PC-9 (cell line): ENCODE measurements at regions not wholly inside any gene's neighbourhood (a gene's known extent, or its start where the extent isn't known, plus 50 kb on each side); places are given as distances from the start of the nearest gene placed in this dataset.

Experiments used
- BruUV-seq: library from RNA; stranded (reverse); fragments of 400-500 nt; replicated peaks from 2 replicates; lab custom pipeline; 2021; lab: Mats Ljungman, UMichigan
- CTCF ChIA-PET: fragments of 300-600 bp; sonication (Branson Sonifier 250); formaldehyde crosslinking; loops from one replicate; lab custom pipeline; 2022; ENCODE audit warnings: antibody characterized with exemption; lab: Charles Lee
- POLR2A ChIA-PET: fragments of 300-600 bp; sonication (Branson Sonifier 250); formaldehyde crosslinking; loops from one replicate; lab custom pipeline; 2022; ENCODE audit warnings: antibody characterized with exemption; ENCODE audit not compliant: unreplicated experiment; lab: Charles Lee
- DNase-seq, 2 experiments: peaks; one replicate each; pipeline versions ENCODE4 v3.0.0 to v3.0.0-alpha.2; 2015 to 2022; ENCODE audit warnings: mixed read lengths in 1 of 2
- H2AFZ ChIP-seq: fragments of 200-600 bp; sonication (generic); 2 replicates; pipeline ENCODE4 v1.8.1; 2017; ENCODE audit warnings: antibody characterized with exemption
- H3F3A ChIP-seq: fragments of 200-600 bp; sonication (generic); 2 replicates; pipeline ENCODE4 v1.8.1; 2017; ENCODE audit warnings: antibody characterized with exemption, mild to moderate bottlenecking, low read depth; ENCODE audit not compliant: insufficient read depth
- H3K27ac ChIP-seq: fragments of 200-600 bp; sonication (generic); 2 replicates; pipeline ENCODE4 v1.6.1; 2016; ENCODE audit warnings: mixed run types
- H3K27me3 ChIP-seq: fragments of 200-600 bp; sonication (generic); 2 replicates; pipeline ENCODE4 v1.6.1; 2016; ENCODE audit warnings: low read depth, mixed run types; ENCODE audit not compliant: insufficient read depth
- H3K36me3 ChIP-seq: fragments of 200-600 bp; sonication (generic); 2 replicates; pipeline ENCODE4 v1.6.1; 2016; ENCODE audit warnings: low read depth, mixed run types
- H3K4me1 ChIP-seq: fragments of 200-600 bp; sonication (generic); replicated peaks from 2 replicates; pipeline ENCODE4 v1.6.1; 2016; ENCODE audit warnings: mixed run types; ENCODE audit not compliant: insufficient read depth
- H3K4me2 ChIP-seq: fragments of 200-600 bp; sonication (generic); 2 replicates; pipeline ENCODE4 v1.6.1; 2017; ENCODE audit warnings: mixed run types
- H3K4me3 ChIP-seq: fragments of 200-600 bp; sonication (generic); 2 replicates; pipeline ENCODE4 v1.6.1; 2016; ENCODE audit warnings: mixed run types
- H3K79me2 ChIP-seq: fragments of 200-600 bp; sonication (generic); 2 replicates; pipeline ENCODE4 v1.6.1; 2017; ENCODE audit warnings: low read depth, mixed run types
- H3K9me2 ChIP-seq: fragments of 200-600 bp; sonication (generic); 2 replicates; pipeline ENCODE4 v1.8.1; 2017; ENCODE audit warnings: mild to moderate bottlenecking; ENCODE audit not compliant: insufficient read depth
- H3K9me3 ChIP-seq: fragments of 200-600 bp; sonication (generic); 2 replicates; pipeline ENCODE4 v1.8.1; 2016; ENCODE audit warnings: low read depth; ENCODE audit not compliant: insufficient read depth
- H4K20me1 ChIP-seq: fragments of 200-600 bp; sonication (generic); 2 replicates; pipeline ENCODE4 v1.8.1; 2017; ENCODE audit not compliant: insufficient read depth
- EZH2 ChIP-seq: fragments of 200-600 bp; sonication (generic); IDR thresholded peaks from 2 replicates; pipeline ENCODE4 v1.8.0; 2017; ENCODE audit warnings: antibody characterized with exemption, low read depth
- intact Hi-C: fragments of 100-400 bp; cut with micrococcal nuclease; formaldehyde crosslinking; loops from one replicate; pipeline ENCODE4 v1.10.0; 2022; ENCODE audit not compliant: unreplicated experiment
- TF ChIP-seq, protein P1 (sequence below): fragments of 200-600 bp; sonication (generic); conservative IDR thresholded peaks from 2 replicates; pipeline ENCODE4 v1.6.1; 2017; ENCODE audit warnings: mixed run types, antibody characterized with exemption, mild to moderate bottlenecking, moderate library complexity

GRCh38 chr4:184959786-184960185, 58.5 kb upstream of the HELT start:
- no peaks in the 10 kb centered on the region for H3K27me3 ChIP-seq

GRCh38 chr4:184960505-184960971, 57.8 kb upstream of the HELT start:
- H3K27me3 ChIP-seq: no peaks in the 10 kb centered on the region
- no peak overlapping the region for H3K27ac ChIP-seq
- ChIA-PET CTCF (no interaction called here), POLR2A (no interaction called here)
- no peaks in the 10 kb centered on the region for H3K9me2 ChIP-seq
- H3K9me3 ChIP-seq: no peaks in the 10 kb centered on the region
- intact Hi-C loops: no loop called here
- no peak for DNase-seq
- H3K36me3 ChIP-seq: no peaks in the 10 kb centered on the region
- no peak overlapping the region for H3K4me3 ChIP-seq
- TF ChIP-seq, protein P1, sequence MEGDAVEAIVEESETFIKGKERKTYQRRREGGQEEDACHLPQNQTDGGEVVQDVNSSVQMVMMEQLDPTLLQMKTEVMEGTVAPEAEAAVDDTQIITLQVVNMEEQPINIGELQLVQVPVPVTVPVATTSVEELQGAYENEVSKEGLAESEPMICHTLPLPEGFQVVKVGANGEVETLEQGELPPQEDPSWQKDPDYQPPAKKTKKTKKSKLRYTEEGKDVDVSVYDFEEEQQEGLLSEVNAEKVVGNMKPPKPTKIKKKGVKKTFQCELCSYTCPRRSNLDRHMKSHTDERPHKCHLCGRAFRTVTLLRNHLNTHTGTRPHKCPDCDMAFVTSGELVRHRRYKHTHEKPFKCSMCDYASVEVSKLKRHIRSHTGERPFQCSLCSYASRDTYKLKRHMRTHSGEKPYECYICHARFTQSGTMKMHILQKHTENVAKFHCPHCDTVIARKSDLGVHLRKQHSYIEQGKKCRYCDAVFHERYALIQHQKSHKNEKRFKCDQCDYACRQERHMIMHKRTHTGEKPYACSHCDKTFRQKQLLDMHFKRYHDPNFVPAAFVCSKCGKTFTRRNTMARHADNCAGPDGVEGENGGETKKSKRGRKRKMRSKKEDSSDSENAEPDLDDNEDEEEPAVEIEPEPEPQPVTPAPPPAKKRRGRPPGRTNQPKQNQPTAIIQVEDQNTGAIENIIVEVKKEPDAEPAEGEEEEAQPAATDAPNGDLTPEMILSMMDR: no peak
- TF ChIP-seq EZH2: no peak
- no peak overlapping the region for H3K4me2 ChIP-seq
- no peak overlapping the region for H2AFZ ChIP-seq
- H3F3A ChIP-seq: no peaks in the 10 kb centered on the region
- no peaks in the 10 kb centered on the region for H4K20me1 ChIP-seq
- no TSS peak for BruUV-seq
- no peaks in the 10 kb centered on the region for H3K79me2 ChIP-seq
- H3K4me1 ChIP-seq: no peaks in the 10 kb centered on the region

More at GRCh38 chr4:184959786-184960185, 58.5 kb upstream of the HELT start:
- no peaks in the 10 kb centered on the region for H3K9me3 ChIP-seq
- no peaks in the 10 kb centered on the region for H3K4me1 ChIP-seq
- CTCF ChIA-PET: no interaction called here
- no peak for DNase-seq
- H3F3A ChIP-seq: no peaks in the 10 kb centered on the region
- no peak overlapping the region for H2AFZ ChIP-seq
- no peak overlapping the region for H3K27ac ChIP-seq
- no peak overlapping the region for H3K4me3 ChIP-seq
- no TSS peak for BruUV-seq
- POLR2A ChIA-PET: no interaction called here
- no peaks in the 10 kb centered on the region for H3K9me2 ChIP-seq
- intact Hi-C loops: no loop called here
- H3K36me3 ChIP-seq: no peaks in the 10 kb centered on the region
- no peaks in the 10 kb centered on the region for H4K20me1 ChIP-seq
- no peak overlapping the region for H3K4me2 ChIP-seq
- TF ChIP-seq, protein P1: no peak
- no peak for TF ChIP-seq EZH2
- no peaks in the 10 kb centered on the region for H3K79me2 ChIP-seq

DNA sequence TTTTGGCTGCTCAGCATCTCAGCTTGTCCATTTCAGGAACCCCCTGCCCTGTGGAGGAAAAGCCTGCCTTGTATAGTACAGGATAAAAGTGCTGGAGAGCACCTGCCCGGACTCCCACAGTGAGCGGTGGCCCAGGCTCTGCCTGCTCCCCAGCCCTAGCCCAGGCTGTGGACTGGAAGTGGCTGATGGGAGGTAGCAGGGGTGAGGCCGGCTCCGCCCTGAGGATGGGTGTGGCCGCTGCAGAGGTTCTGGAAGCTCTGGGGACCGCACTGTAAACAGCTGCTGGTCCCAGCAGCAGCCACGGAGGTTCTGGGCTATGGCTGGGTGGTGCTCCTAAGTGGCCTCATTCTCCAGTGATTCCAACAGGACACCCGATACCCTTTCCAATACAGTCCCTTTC, 56.6 kb upstream of the HELT start:
- BruUV-seq: no TSS peak
- TF ChIP-seq, protein P1: no peak
- TF ChIP-seq EZH2: no peak
- Histone ChIP-seq H3K9me3 (no peaks in the 10 kb centered on the region), H3K27me3 (no peaks in the 10 kb centered on the region), H3K27ac (no peak overlapping the region), H3K9me2 (no peaks in the 10 kb centered on the region), H3K4me1 (no peaks in the 10 kb centered on the region), H4K20me1 (no peaks in the 10 kb centered on the region), H3K36me3 (no peaks in the 10 kb centered on the region), H3K4me2 (no peak overlapping the region), H3K79me2 (no peaks in the 10 kb centered on the region), H3K4me3 (no peak overlapping the region), H3F3A (no peaks in the 10 kb centered on the region), H2AFZ (no peak overlapping the region)
- POLR2A ChIA-PET: no interaction called here
- CTCF ChIA-PET: no interaction called here
- peak in 1 of 2 experiments; percentile 34 for DNase-seq
- intact Hi-C loops: no loop called here
